ENCODE measurements at regions not wholly inside any gene's neighbourhood (a gene's known extent, or its start where the extent isn't known, plus 50 kb on each side); places are given as distances from the start of the nearest gene placed in this dataset.

GRCh38 chr5:6994097-6994496 lies 280.9 kb downstream of the TENT4A start:
- Histone ChIP-seq H3K4me3 (no peak overlapping the region), H3K4me1 (ENCODE audit: low read depth) (no peaks in the 10 kb centered on the region), H3K27me3 (no peaks in the 10 kb centered on the region), H3K9me3 (ENCODE audit: low read depth) (no peaks in the 10 kb centered on the region), H3K36me3 (no peaks in the 10 kb centered on the region), H3K27ac (no peak overlapping the region)
- TF ChIP-seq CTCF (IDR thresholded peaks at IDR 0.05; ENCODE audit: low read depth, low read length), result no peak
- DNase-seq (ENCODE audit: low read depth in 1 of 2, low spot score in 1 of 2), result no peak

- H3K27ac ChIP-seq, result no peak overlapping the region
- no peak for TF ChIP-seq CTCF (IDR thresholded peaks at IDR 0.05; ENCODE audit: low read depth, low read length)
- DNase-seq (ENCODE audit: low read depth in 1 of 2, low spot score in 1 of 2), result no peak
- H3K27me3 ChIP-seq, result no peaks in the 10 kb centered on the region
- H3K4me1 ChIP-seq (ENCODE audit: low read depth), result no peaks in the 10 kb centered on the region
- no peaks in the 10 kb centered on the region for H3K9me3 ChIP-seq (ENCODE audit: low read depth)
- H3K36me3 ChIP-seq, result no peaks in the 10 kb centered on the region
- no peak overlapping the region for H3K4me3 ChIP-seq
These were observed 281.9 kb downstream of the TENT4A start for GRCh38 chr5:6995115-6995514.

DNA sequence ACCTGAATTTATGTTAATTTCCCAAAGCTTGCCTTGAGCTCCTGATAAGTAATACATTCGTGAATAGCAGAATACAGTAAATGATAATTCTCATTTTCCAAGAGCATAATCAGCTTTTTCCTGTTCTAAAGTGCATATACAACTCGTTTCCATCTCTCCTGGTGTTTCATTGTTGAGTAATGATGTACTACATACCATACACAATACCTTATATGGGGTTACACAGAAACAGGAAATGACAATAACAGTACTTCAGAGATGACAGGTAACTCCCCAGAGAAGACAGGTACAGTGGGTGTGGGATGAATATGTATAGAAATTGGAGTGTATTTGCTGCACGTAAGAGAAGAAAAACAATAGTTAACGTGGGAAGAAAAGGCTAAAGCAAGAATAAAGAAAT lies 287.1 kb downstream of the TENT4A start:
- no peak for TF ChIP-seq CTCF (IDR thresholded peaks at IDR 0.05; ENCODE audit: low read depth, low read length)
- Histone ChIP-seq H3K27me3 (no peaks in the 10 kb centered on the region), H3K9me3 (ENCODE audit: low read depth) (no peaks in the 10 kb centered on the region), H3K4me1 (ENCODE audit: low read depth) (no peaks in the 10 kb centered on the region), H3K36me3 (no peaks in the 10 kb centered on the region), H3K4me3 (no peak overlapping the region), H3K27ac (no peak overlapping the region)
- DNase-seq (ENCODE audit: low read depth in 1 of 2, low spot score in 1 of 2), result no peak

GRCh38 chr5:7010591-7010990 lies 297.4 kb downstream of the TENT4A start:
- Histone ChIP-seq H3K27ac (no peak overlapping the region), H3K27me3 (no peaks in the 10 kb centered on the region), H3K4me1 (ENCODE audit: low read depth) (no peaks in the 10 kb centered on the region), H3K4me3 (no peak overlapping the region), H3K36me3 (no peaks in the 10 kb centered on the region), H3K9me3 (ENCODE audit: low read depth) (no peaks in the 10 kb centered on the region)
- peak in 1 of 2 donors; percentile 57 for DNase-seq (ENCODE audit: low read depth in 1 of 2, low spot score in 1 of 2)
- TF ChIP-seq CTCF (IDR thresholded peaks at IDR 0.05; ENCODE audit: low read depth, low read length), result no peak

DNA sequence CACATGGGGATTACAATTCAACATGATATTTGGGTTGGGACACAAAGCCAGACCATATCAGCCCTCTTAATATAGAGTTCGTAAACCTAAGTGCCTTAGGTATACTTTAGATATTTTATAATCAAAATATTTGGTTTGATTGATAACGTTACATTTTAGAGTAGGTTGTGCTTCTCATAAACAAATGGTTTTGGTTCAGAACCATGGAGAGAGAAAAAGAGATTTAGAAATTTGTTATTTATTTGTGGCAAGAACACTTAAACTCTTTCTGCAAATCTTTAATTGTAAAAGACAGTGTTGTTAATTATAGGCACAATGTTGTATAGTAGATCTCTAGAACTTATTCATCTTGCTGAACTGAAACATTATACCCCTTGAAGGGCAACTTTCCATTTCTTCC lies 298.8 kb downstream of the TENT4A start:
- no peak for TF ChIP-seq CTCF (IDR thresholded peaks at IDR 0.05; ENCODE audit: low read depth, low read length)
- Histone ChIP-seq H3K27me3 (no peaks in the 10 kb centered on the region), H3K9me3 (ENCODE audit: low read depth) (no peaks in the 10 kb centered on the region), H3K27ac (no peak overlapping the region), H3K36me3 (no peaks in the 10 kb centered on the region), H3K4me3 (no peak overlapping the region), H3K4me1 (ENCODE audit: low read depth) (no peaks in the 10 kb centered on the region)
- DNase-seq (ENCODE audit: low read depth in 1 of 2, low spot score in 1 of 2), result no peak

DNA sequence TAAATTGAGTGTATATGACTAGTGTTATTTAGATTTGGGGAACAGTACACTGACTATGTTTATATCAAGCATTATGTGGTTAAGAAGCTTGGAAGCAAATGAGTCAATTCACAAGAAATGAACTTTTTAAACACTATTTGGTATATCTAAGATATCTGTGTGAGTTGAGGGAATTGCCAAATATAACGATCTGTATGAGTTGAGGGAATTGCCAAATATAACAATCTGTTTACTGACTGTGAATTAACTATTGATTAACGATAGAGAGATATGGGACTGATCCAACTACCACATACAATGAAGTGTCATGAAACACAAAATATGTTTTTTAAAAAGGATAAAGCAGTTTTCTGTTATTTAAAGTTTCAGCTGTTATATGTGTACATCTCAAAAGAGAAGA lies 301.4 kb downstream of the TENT4A start:
- no peak for TF ChIP-seq CTCF (IDR thresholded peaks at IDR 0.05; ENCODE audit: low read depth, low read length)
- no peaks in the 10 kb centered on the region for H3K9me3 ChIP-seq (ENCODE audit: low read depth)
- H3K4me3 ChIP-seq, result no peak overlapping the region
- H3K27ac ChIP-seq, result no peak overlapping the region
- no peaks in the 10 kb centered on the region for H3K4me1 ChIP-seq (ENCODE audit: low read depth)
- H3K27me3 ChIP-seq, result no peaks in the 10 kb centered on the region
- no peaks in the 10 kb centered on the region for H3K36me3 ChIP-seq
- no peak for DNase-seq (ENCODE audit: low read depth in 1 of 2, low spot score in 1 of 2)
